Upper lobe of left lung (tissue), 4 donors: ENCODE measurements at regions not wholly inside any gene's neighbourhood (a gene's known extent, or its start where the extent isn't known, plus 50 kb on each side); places are given as distances from the start of the nearest gene placed in this dataset.

ENCODE experiments used
- POLR2A ChIP-seq, 4 donors: fragments of 450-650 bp; IDR thresholded peaks; one replicate each; pipeline ENCODE4 v1.5.1; 2016 to 2017; ENCODE audit warnings: antibody characterized with exemption in 4 of 4, mild to moderate bottlenecking in 2 of 4
- POLR2AphosphoS5 ChIP-seq, 2 donors: sonication (generic); formaldehyde crosslinking; IDR thresholded peaks; one replicate each; pipeline ENCODE4 v1.5.1; 2017; ENCODE audit warnings: antibody characterized with exemption in 2 of 2
- TF ChIP-seq, protein P1 (sequence below), 6 experiments: fragments of 450-650 bp in 4 of 6; fragments of 200-600 bp in 2 of 6; sonication (generic) in 2 of 6; IDR thresholded peaks; one replicate each; pipeline ENCODE4 v1.5.1; 2016 to 2019; ENCODE audit warnings: antibody characterized with exemption in 6 of 6

DNA sequence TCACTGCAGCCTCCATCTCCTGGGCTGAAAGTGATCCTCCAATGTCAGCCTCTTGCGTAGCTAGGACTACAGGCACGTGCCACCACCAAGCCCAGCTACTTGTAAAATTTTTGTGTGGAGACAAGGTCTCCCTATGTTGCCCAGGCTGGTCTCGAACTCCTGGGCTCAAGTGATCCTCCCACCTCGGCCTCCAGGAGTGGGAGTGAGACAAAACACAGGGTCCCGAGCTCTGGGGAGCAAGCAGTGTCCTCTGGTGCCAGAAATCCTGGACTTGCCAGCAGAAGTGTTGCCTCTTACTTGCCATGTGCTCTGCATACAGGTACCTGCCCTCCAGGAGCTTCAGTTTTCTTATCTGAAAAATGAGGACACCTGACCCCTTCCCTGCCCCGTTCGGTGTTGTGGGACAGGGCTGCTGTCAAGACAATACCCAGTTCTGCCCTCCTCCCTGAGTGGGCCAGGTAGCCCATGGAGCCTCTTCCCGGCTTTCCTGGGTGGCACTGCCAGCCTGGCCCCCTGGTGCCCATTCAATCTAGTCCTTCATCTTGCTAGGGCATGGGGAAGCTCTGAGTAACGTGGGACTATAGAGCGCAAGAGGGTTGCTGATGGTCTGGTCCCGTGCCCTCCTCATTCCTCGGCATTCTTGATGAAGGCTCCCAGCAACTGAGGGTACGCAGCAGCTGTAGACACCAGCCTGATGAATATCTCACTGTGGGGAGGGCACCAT lies 164.6 kb downstream of the GOLGA6L4 start:
- TF ChIP-seq, protein P1, sequence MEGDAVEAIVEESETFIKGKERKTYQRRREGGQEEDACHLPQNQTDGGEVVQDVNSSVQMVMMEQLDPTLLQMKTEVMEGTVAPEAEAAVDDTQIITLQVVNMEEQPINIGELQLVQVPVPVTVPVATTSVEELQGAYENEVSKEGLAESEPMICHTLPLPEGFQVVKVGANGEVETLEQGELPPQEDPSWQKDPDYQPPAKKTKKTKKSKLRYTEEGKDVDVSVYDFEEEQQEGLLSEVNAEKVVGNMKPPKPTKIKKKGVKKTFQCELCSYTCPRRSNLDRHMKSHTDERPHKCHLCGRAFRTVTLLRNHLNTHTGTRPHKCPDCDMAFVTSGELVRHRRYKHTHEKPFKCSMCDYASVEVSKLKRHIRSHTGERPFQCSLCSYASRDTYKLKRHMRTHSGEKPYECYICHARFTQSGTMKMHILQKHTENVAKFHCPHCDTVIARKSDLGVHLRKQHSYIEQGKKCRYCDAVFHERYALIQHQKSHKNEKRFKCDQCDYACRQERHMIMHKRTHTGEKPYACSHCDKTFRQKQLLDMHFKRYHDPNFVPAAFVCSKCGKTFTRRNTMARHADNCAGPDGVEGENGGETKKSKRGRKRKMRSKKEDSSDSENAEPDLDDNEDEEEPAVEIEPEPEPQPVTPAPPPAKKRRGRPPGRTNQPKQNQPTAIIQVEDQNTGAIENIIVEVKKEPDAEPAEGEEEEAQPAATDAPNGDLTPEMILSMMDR (IDR thresholded peaks at IDR 0.05), result no peak
- TF ChIP-seq POLR2AphosphoS5 (IDR thresholded peaks at IDR 0.05) (no peak), POLR2A (IDR thresholded peaks at IDR 0.05) (no peak)
